Calu3 (cell line): ENCODE measurements at regions not wholly inside any gene's neighbourhood (a gene's known extent, or its start where the extent isn't known, plus 50 kb on each side); places are given as distances from the start of the nearest gene placed in this dataset.

Source experiments
- BruUV-seq: library from RNA; stranded (reverse); fragments of 400-500 nt; replicated peaks from 2 replicates; lab custom pipeline; 2021; lab: Mats Ljungman, UMichigan
- CTCF ChIA-PET: fragments of 300-600 bp; sonication (Branson Sonifier 250); formaldehyde crosslinking; loops from one replicate; lab custom pipeline; 2022; ENCODE audit warnings: antibody characterized with exemption; lab: Charles Lee
- DNase-seq: peaks from one replicate; pipeline ENCODE4 v3.0.0; 2022
- H3K27ac Mint-ChIP-seq: one replicate; pipeline ENCODE4 v1.8.0; 2022; ENCODE audit warnings: mixed read lengths; ENCODE audit not compliant: unreplicated experiment
- H3K27me3 Mint-ChIP-seq: one replicate; pipeline ENCODE4 v1.8.0; 2022; ENCODE audit warnings: mixed read lengths; ENCODE audit not compliant: unreplicated experiment
- H3K36me3 Mint-ChIP-seq: one replicate; pipeline ENCODE4 v1.8.0; 2022; ENCODE audit warnings: mild to moderate bottlenecking, moderate library complexity, mixed read lengths; ENCODE audit not compliant: insufficient read depth, unreplicated experiment
- H3K4me1 Mint-ChIP-seq: one replicate; pipeline ENCODE4 v1.8.0; 2022; ENCODE audit warnings: mild to moderate bottlenecking, low read depth, mixed read lengths; ENCODE audit not compliant: unreplicated experiment
- H3K4me3 Mint-ChIP-seq: one replicate; pipeline ENCODE4 v1.8.0; 2022; ENCODE audit warnings: mild to moderate bottlenecking, low read depth, moderate library complexity, mixed read lengths; ENCODE audit not compliant: unreplicated experiment
- H3K9me3 Mint-ChIP-seq: one replicate; pipeline ENCODE4 v1.8.0; 2022; ENCODE audit warnings: low read depth, mixed read lengths; ENCODE audit not compliant: unreplicated experiment
- CTCF ChIP-seq: fragments of 200-600 bp; IDR thresholded peaks from one replicate; pipeline ENCODE4 v1.8.0; 2022; ENCODE audit warnings: antibody characterized with exemption; ENCODE audit not compliant: unreplicated experiment
- intact Hi-C: fragments of 100-400 bp; cut with micrococcal nuclease; formaldehyde crosslinking; loops from one replicate; pipeline ENCODE4 v1.10.0; 2022; ENCODE audit not compliant: unreplicated experiment

- Mint-ChIP-seq H3K4me3 (no peak overlapping the region), H3K27me3 (no peaks in the 10 kb centered on the region), H3K4me1 (no peaks in the 10 kb centered on the region), H3K27ac (no peak overlapping the region), H3K9me3 (peaks cover 14% of the 10 kb centered on the region), H3K36me3 (no peaks in the 10 kb centered on the region)
- no peak for TF ChIP-seq CTCF
- CTCF ChIA-PET, result no interaction called here
- DNase-seq, result no peak
- intact Hi-C loops, result no loop called here
- no TSS peak for BruUV-seq
Measured at GRCh38 chr14:85057221-85057620, 472.7 kb upstream of the FLRT2 start.

DNA sequence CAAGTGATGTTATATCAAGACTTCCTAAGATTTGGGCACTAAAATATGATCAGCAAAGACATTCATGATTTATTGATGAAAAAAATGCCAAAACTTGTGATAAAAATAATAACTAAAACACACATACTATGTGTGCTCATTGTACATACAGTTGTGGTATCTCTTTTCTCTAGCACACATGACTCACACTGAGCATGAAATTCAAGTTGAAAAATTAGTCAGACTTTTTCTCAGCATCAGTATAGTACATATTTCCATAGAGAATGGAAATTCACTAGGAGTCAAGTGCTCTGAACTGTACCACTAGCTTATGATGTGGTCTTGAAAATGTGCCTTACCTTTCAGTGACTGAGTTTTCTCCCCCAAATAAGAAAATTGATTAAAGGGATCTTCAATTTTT is 471.8 kb upstream of the FLRT2 start:
- Mint-ChIP-seq H3K27me3 (no peaks in the 10 kb centered on the region), H3K36me3 (no peaks in the 10 kb centered on the region), H3K4me1 (no peaks in the 10 kb centered on the region), H3K4me3 (no peak overlapping the region), H3K27ac (no peak overlapping the region), H3K9me3 (peaks cover 14% of the 10 kb centered on the region)
- BruUV-seq, result no TSS peak
- DNase-seq, result no peak
- intact Hi-C loops, result no loop called here
- no peak for TF ChIP-seq CTCF
- CTCF ChIA-PET, result no interaction called here

DNA sequence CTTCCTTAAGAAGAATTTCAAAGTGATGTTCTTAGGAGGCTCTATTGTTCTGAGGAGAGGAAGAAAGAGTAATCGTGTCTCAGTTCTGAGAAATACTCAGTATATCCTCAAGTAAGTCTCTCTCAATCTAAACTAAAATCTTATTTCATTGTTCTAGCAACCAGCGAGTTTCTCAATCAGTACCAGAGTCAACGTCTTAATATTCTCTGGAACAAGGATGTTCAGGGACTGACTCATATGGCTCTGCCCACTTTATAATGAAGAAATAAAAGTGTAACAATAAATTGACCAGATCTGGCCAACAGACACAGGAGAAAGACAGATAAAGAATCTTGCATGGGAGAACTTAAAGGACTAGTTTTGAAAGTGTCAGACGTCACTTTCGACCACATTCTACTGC is 469.8 kb upstream of the FLRT2 start:
- Mint-ChIP-seq H3K4me1 (no peaks in the 10 kb centered on the region), H3K27me3 (no peaks in the 10 kb centered on the region), H3K27ac (no peak overlapping the region), H3K36me3 (no peaks in the 10 kb centered on the region), H3K9me3 (peaks cover 8% of the 10 kb centered on the region), H3K4me3 (no peak overlapping the region)
- DNase-seq, result no peak
- TF ChIP-seq CTCF, result no peak
- no TSS peak for BruUV-seq
- CTCF ChIA-PET, result no interaction called here
- intact Hi-C loops, result no loop called here

DNA sequence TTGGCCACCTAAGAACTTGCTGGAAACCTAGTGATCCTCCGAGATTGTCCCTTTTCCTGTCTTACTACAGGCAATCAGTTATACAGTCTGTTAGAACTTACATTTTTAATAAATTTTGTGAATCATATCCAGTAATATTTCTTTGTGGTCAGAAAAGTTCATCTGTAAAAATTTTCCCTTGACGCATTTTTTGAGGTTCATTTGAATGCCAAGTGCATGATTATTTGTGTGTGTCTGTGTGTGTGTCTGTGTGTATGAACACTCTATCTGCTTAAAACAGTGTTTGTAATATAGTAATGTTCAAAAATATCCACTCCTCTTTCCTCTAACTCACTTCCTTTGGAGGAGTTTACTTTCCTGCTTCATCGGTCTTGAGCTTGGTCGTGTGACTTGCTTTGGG is 468.7 kb upstream of the FLRT2 start:
- intact Hi-C loops, result no loop called here
- CTCF ChIA-PET, result no interaction called here

More for the DNA sequence above, 468.7 kb upstream of the FLRT2 start:
- no peak for DNase-seq
- Mint-ChIP-seq H3K9me3 (peaks cover 3% of the 10 kb centered on the region), H3K4me1 (no peaks in the 10 kb centered on the region), H3K36me3 (no peaks in the 10 kb centered on the region), H3K27ac (no peak overlapping the region), H3K27me3 (no peaks in the 10 kb centered on the region), H3K4me3 (no peak overlapping the region)
- no peak for TF ChIP-seq CTCF
- BruUV-seq, result no TSS peak
